Stimulated activated CD4-positive, alpha-beta T cell treated with anti-CD3 and anti-CD28 coated beads, TNF-alpha, amount 100 ng/mL, for 48 hours (primary cell): ENCODE measurements at regions not wholly inside any gene's neighbourhood (a gene's known extent, or its start where the extent isn't known, plus 50 kb on each side); places are given as distances from the start of the nearest gene placed in this dataset.

Experiments
- DNase-seq, 3 donors: peaks; one replicate each; pipeline ENCODE4 v3.0.0-alpha.2; 2020; ENCODE audit warnings: low read depth in 3 of 3

DNA sequence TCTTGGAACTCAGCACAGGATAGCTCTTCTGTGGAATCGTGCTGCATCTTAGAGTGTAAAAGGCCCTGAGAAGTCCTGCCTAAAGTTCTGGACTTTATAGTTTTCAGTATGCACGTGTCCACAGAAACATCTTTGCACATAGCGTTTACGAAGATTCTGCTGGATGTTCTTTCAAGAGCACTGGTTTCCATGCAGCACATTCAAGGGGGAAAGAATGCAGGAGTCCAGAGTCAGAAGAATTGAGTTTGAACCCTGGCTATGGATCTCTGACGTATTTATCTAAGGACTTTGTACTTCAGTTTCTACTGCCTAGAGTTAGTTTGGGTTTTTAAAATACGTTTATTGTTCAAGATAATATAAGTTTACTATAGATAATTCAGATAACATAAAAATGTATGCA lies 282.8 kb upstream of the ZMIZ1 start:
- no peak for DNase-seq

DNA sequence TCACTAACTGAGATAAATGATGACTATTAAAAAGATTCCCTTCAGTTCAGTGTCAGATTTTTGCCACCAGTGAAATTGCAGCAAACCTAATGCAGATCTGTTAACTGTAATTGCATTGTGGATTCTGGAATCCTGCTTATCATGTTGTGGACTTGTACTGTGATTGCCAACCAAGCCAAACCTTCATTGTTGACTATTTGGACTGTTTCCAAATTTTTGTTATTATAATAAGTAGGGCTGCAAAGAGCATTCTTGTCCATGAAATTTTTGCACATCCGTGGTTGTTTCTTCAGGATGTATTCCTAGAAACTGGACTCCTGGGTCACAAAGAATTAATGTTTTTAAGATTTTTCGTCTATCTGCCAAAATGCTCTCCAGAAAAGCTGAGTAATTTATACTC lies 281.6 kb upstream of the ZMIZ1 start:
- no peak for DNase-seq

DNA sequence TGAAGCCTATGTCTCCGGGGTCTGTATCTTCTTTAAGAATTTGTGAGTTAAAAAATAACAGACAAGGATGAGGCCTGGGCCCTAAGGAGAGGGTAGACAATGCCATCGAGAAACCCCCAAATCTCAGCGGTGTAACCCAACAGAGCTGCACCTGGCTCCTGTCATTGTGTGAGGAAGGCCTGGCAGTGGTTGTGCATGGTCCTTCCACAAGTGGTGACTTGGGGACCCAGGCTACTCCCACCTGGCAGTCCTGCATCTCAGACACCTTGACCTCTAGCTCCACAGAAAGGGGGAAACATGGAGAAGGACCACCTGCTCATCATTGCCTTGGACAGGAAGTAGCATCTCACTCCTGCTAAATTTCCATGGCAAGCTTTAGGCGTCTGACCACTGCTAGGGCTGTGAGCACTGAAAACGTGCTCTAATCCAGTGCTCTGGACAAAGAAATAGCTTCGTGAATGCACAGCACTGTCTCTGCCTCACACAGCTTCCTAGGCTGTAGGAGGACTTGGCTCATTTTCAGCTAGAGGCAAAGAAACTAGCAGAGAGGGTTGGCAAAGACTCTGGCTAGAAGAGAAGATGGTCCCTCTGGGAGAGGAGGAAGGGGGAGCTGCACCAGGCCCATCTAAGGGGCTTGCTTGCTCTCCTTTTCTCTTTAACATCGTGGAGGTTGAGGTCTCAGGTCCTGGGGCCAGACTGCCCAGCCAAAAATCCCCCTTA lies 273.9 kb upstream of the ZMIZ1 start:
- DNase-seq: no peak

DNA sequence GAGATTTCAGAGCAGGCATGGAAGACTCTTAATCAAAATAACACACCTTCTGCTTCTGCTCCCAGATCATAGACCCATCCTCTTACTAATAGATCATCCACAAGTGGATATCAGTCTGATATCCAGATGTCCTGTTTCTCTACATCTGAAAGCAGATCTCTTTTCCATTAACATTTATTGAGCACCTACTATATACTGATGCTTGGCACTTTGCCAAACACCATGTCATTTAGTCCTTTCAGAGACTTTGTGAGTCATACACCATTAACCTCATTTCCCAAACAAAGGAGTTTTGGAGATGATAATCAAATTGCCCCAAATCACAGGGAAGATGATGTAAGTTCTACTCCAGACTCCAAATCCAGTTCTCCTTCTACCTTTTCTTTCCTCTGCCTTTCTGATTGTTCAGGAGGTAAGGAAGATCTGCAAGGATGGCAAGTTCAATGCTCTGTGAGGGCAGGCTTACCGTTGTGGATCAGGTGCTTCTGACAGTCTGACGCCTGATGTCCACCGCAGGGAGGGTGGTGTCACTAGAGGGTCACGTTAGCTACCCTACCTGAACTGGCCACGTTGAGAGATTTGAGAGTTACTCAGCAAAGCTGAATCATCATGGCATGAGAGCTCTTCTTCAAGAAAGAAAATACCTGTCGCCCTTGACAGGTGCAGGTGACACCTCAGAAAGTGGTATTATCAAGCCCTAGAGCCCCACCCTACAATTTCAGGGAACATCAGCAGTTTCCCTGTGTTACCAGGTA lies 269.6 kb upstream of the ZMIZ1 start:
- no peak for DNase-seq

DNA sequence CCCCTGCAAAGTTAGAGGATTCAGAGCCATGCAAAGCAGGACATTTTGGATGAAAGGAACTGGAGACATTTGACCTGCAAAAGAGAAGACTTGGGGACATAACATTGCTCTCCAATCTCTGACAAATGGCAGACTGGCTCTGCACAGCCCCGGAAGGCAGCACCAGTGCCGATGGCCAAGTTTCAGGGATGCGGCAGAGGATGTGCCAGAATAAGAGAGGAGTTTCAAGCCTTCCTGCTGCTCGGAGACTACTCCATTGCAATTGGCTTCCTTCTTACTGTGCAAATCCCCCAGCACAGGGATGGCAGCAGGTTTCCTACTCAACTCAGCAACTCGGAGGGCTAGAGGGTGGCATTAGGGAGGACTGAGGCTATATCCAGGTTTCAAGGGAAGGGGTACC lies 268.8 kb upstream of the ZMIZ1 start:
- no peak for DNase-seq

DNA sequence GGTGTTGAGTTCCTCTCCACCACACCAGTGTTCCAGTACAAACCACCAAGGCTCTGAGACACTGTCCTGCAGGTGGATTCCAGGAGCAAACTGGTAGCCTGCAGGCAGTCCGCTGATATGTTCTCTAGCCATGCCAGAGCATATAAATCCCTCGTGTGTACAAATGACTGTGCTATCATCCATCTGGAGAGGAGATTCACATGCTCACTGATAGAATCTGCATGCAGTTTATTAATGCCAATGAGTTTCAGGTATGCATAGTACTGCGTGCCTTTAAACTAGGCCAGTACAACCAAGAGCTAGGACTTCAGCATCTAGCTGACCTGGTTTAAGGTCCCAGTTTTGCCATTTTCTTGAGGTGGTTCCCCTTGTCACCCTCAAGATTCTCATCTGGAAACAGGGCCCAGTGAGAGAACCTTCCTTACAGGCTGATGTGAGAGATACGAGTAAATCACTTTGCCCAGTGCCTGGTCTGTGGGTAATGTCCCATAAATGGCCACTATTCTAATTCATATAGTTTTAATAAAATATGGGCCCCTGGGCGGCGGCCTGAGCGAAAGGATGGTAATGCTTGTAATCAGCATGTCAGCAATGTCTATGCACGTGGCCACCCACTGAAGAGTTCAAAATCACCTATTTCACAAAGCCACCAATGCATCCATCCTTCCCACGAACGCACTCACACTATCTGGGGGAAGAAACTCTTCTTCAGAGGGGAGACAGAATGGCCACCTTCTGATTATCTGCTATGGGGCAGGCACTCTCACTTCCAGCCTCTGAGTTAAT lies 268.0 kb upstream of the ZMIZ1 start:
- DNase-seq: no peak

DNA sequence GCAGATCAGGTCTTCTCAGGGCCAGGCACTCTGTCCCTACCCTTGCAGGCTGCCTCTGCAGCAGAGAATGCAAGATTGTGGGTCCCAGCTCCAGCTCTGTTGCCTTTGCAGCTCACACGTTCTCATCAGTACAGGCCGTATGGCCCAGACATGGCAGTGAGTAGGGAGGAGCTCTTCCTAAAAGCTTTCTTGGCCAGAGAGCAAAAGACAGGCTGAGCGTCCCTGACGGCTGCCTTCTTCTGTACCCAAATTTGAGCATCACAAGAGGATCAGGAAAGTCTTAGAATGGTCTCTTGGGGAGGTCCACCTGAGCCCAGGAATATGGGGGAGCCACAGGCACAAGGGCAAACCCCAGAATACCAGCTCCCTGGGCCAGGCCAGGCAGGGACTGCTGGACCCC lies 266.3 kb upstream of the ZMIZ1 start:
- no peak for DNase-seq

DNA sequence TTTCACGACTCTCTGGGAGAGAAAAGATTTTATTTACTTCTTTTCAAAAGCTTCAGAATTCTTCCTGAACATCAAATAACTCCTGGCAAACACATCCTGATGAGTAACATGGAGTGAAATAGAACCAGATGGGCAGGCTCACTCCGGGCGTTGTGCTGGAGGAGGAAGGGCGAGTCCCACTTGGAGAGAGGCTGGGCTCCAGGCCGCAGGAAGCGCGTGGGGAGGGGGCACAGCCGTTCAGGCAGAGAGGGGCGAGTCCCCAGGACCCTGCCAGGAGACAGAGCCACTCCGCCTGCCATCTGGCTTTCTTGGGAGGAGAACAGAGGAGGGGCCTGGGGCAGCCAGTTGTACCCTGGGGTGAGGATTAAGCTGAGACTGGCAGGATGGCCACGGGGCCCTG lies 265.9 kb upstream of the ZMIZ1 start:
- no peak for DNase-seq

DNA sequence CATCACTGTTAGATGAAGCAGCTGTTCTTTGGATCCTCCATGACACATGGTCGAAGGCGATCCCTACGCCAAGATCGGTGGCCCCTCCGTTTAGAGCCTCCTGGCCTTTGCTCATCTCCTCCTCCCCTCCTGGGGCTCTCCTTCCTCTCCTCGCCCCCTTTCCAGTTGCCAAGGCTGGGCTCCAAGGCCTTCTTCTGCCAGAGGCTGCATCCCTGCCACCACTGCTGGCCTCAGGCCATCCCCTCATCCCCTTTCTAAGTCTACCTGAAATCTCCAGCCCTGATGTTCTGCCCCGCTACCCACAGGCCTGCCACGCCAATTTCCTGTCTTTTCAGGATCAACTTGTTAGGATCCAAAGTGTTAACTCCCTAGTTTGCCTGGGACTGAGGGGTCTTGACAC lies 265.1 kb upstream of the ZMIZ1 start:
- no peak for DNase-seq

DNA sequence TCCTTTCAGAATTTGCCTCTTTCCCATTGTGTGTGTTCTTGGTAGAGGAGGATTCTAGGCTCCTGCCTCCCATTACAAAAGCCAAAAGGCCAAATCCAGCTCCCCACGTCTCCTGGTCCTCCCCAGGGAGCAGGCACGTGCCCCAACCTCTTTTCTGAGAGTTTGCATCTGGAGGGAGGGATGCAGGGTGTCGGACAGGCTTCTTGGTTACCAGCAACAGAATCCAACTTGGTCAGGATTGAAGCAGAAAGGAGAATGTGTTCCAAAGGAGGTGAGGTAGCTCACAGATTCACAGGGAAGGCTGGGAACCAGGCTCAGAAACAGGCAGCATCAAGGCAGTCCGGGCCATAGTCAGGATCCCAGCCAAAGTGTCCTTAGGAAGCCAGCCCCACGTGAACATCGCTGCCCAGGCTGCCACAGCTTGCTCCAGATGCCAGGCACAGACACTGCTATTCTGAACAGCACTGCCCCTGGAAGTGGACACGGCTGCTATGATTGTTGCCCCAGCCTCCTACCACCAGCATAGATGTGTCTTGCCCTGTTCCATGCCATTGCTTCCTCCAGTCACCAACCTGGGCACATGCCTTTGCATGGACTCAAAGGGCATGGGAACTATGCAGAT lies 264.2 kb upstream of the ZMIZ1 start:
- DNase-seq: no peak

DNA sequence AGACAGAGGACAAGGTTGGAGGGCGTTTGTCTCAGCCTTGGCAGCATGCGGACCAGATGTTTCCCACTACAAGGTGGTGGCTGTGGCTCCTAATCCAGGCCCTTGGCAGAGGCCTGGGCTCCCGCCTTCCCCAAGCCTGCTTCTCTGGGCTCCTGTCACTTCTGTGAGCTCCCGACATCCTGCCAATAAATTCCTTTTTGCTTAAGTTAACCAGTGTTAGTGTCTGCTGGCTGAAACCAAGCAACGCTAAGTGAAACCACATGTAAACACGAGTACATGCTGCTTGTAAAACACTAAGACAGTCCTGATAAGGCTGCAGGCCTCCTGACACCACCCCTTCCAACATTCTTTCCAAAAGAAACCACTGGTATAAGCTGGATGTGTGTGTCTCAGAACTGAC lies 263.6 kb upstream of the ZMIZ1 start:
- DNase-seq: no peak

DNA sequence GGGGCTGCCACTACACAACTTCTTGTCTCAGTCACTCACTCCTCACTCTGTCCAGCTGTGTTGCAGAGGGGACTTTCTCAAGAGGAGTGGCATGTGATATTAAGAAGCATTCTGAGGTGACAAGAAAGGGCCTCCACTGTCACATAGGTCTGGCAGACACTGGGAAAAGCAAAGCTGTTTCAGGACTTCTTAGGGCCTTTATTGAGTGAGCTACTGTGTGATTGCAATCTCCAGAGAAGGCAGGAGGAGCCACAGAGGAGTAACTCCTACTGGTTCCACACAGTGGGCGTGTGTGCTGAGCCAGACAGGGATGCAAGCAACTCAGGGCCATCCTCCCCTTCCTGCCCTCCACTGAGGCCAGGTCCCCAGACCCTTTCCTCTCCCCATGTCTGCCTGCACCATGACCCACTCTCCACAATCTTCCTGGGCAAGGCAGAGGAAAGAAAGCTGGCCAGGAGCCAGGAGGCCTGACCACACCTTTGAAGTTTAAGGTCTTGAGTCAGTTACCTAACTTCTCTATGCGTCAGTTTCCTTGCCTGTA lies 262.0 kb upstream of the ZMIZ1 start:
- no peak for DNase-seq

DNA sequence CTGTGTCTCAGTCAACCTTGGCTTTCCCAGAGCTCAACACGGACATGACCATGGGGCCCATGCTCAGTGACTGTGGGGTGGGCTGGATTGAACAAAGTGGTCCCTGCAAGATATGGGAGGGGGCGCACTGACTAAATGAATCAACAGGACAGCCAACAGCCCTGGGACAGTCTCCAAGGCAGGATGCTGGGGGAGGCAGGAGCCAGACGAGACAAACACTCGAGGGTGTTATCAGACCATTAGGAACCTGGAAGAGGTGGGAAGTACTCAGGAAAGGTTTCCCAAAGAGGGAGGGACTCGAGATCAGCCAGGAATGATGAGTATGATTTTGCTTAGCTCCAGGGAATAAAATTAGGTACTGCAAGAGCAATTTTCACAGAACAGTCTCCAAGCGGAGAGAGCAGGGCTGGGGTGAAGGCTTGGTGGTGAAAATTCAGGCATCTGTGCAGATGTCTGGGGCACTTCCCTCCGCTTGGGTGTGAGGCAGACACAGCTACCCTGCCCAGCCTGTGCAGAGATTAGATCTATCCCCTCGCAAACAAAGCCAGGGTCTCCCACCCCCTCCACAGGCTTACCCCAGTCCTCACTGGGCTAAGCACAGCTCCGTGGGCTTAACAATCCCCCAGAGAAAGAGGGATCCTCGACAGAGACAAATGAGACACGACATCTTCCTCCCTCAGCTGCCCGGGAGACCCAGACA lies 261.1 kb upstream of the ZMIZ1 start:
- DNase-seq: no peak

DNA sequence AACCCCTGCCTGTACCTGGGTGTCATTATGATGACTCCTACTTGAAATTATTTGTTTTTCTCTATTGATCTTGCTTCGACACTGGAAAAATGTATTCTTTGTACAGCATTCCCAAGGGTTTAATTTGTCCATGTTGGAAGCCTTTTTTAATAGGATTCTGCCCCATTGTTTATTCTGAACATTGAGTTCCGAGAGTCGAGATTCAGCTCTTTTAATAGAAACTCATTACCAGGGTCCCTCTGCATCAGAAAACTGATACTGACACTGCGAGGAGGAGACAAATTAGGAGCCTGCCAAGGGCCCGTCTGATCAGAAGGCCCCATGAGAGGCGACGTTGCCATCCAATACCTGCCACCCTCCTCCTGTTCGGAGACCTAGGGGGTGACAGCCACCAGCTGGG lies 260.5 kb upstream of the ZMIZ1 start:
- DNase-seq: no peak

DNA sequence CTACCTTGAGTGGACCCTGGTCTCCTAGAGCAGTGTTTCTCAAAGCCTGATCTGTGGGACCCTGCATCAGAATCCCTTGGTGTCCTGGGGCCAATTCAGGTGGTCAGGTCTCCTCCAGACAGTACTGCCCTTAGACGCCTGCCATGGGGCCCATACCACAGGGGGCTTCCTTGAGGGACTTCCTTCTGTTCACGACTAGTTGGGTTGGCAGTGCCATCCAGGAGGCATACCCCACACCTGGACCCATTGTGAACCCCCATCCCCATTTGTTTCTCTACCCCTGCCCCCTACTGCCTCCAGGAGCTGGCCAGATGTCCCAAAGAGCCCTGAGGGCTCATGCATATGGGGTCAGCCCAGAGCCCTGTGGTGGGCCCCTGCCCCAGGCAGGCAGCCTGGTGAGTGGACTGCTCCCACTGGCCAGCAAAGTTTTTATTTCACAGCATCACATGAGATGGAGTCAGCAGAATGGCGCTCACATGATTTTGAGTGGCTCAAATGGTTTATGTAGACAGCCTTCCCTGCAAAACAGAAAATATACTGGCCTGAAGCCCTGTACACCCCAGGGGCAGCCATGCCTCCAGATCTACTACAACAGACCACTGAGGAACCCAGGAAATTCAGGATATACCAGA lies 259.9 kb upstream of the ZMIZ1 start:
- DNase-seq: no peak

DNA sequence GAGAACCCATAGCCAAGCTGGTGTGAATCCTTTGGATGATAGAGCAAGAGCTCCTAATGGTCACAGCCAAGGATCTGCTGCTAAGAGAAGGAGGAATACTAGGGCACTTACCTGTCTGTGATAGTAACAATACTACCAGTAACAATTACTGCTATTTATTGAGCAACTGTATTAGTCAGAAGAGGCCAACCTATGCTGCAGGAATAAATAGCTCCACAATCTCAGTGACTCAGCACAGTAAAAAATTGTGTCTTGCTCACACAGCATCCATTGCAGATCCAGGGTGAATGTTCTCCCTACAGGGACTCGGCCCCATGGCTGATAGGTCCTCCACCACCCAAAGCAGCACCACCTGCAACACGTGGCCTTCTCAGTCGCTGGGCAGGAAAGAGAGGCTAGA lies 257.6 kb upstream of the ZMIZ1 start:
- DNase-seq: no peak

DNA sequence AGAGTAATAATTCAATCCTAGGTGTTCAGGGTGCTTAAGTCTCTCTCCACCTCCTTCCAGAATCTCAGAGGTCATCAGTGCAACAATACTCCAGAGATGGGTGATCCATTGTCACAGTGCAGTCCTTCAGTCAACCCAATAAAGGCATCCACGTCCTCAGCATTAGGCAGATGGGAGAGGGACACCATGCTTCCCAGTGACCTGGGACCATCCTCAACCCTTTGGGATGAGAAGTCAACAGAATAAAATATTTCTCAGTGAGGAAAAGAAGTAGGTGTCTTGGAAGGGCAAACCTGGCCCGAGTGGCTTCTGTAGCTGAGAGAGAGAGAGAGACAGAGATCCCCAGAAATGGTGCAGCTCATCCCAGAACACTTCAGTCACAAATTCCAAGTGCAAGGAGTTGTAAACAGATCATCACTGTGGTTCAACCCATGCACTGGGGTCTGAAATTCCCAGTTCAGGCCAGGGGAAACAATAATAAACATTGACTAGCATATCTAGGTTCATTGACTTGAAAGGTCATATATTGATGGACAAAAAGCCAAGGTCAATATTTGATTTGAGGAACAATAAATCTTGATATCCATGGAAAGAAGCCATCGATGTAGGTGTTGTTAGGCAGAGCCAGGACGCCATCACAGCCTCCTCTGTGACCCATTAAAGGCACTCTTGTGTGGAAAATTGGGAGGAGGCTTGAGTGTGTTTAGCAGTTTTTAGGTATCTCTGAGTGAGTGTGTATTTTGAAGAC lies 256.0 kb upstream of the ZMIZ1 start:
- DNase-seq: no peak

DNA sequence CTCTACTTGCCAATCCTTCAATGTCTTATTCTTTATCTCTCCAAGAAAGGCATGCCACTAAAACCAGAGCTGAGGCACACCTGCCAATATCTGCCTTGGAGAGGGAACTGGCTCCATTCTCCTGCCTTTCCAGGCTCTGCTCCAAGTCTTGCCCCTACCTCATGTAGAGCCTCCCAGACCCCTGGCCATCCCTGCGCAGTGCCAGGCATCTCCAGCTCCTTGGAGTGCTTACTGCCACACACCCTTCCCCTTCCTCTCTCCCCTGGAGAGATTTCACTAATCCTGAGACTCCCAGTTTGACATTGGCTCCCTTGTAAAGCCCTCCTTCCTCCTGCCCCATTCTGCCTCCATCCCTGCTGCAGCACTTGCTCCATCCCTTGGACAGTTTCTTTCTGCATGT lies 255.2 kb upstream of the ZMIZ1 start:
- DNase-seq: no peak

DNA sequence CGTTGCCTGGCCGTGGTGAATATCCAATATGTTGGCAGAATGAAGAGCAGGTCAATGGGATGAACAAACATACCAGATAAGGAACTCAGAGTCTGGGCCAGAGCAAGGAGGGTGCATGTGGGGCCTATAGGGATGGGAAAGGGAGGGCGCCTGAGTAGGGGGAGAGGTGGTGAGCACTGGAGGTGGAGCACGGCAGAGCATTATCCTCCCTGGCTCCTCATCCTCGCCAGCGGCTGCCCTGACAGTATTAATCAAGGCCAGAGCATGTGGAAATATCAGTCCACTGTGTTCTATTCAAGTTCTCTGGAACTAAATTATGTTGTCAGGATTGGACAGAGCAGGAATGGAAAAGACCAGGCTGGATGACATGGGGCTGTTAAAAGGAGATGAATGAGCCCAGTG lies 254.8 kb upstream of the ZMIZ1 start:
- DNase-seq: no peak

DNA sequence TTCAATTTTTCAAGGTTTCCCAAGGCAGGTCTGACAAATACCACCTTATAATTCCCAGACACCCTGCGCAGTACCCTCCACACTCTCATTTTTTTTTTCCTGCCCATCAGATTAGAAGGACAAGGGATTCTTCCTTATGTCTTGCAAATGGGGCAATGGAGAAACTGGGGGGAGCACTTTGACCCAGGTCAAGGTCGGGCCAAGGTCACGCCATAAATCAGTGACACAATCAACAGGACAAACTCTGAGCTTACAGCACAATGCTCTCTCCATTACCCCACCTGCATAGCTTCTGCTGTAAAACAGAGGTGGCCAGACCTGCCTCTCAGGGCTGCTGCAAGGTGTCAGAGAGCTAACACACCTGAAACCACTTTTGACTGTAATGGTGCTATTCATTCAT lies 254.4 kb upstream of the ZMIZ1 start:
- DNase-seq: no peak
